HG02852 (cell line): ENCODE measurements at regions not wholly inside any gene's neighbourhood (a gene's known extent, or its start where the extent isn't known, plus 50 kb on each side); places are given as distances from the start of the nearest gene placed in this dataset.
A peak's percentile ranks its signal among the peaks of the same experiment; 100 is the strongest.
"Not testable (repeated sequence)": the region's sequence is repeated elsewhere in the genome, so short reads cannot be mapped to it uniquely, and the experiment has no call there.

Experiments
- ATAC-seq: cut with Tn5 transposase; IDR thresholded peaks from one replicate; pipeline ENCODE4 v1.9.1; 2021; ENCODE audit warnings: mild to moderate bottlenecking, moderate library complexity; ENCODE audit not compliant: unreplicated experiment

- ATAC-seq, result no peak
Measured at GRCh38 chr3:88775026-88775690, 332.3 kb upstream of the EPHA3 start.

GRCh38 chr3:88779482-88779881 lies 327.9 kb upstream of the EPHA3 start:
- no peak for ATAC-seq

GRCh38 chr3:88784925-88785324 lies 322.5 kb upstream of the EPHA3 start:
- no peak for ATAC-seq

GRCh38 chr3:88785841-88786240 lies 321.6 kb upstream of the EPHA3 start:
- ATAC-seq, result no peak

- ATAC-seq, result no peak
Measured at GRCh38 chr3:88795503-88795902, 311.9 kb upstream of the EPHA3 start.

GRCh38 chr3:88807491-88808105 lies 299.8 kb upstream of the EPHA3 start:
- ATAC-seq, result no peak

- ATAC-seq, result no peak
Measured at GRCh38 chr3:88809993-88810392, 297.4 kb upstream of the EPHA3 start.

- ATAC-seq, result no peak
Measured at GRCh38 chr3:88810455-88810854, 297.0 kb upstream of the EPHA3 start.

- ATAC-seq, result no peak
Measured at GRCh38 chr3:88811096-88811495, 296.3 kb upstream of the EPHA3 start.

- no peak for ATAC-seq
Measured at GRCh38 chr3:88812576-88812975, 294.8 kb upstream of the EPHA3 start.

GRCh38 chr3:88816445-88816844 lies 291.0 kb upstream of the EPHA3 start:
- no peak for ATAC-seq

GRCh38 chr3:88824666-88825564 lies 282.5 kb upstream of the EPHA3 start:
- no peak for ATAC-seq

- no peak for ATAC-seq
Measured at GRCh38 chr3:88828466-88828865, 279.0 kb upstream of the EPHA3 start.

- ATAC-seq, result no peak
Measured at GRCh38 chr3:88852606-88853005, 254.8 kb upstream of the EPHA3 start.

GRCh38 chr3:88863196-88863595 lies 244.2 kb upstream of the EPHA3 start:
- ATAC-seq, result no peak

GRCh38 chr3:88876724-88877123 lies 230.7 kb upstream of the EPHA3 start:
- ATAC-seq, result no peak

GRCh38 chr3:88879905-88880304 lies 227.5 kb upstream of the EPHA3 start:
- no peak for ATAC-seq

- peak; percentile 77 for ATAC-seq
Measured at GRCh38 chr3:88882121-88882520, 225.3 kb upstream of the EPHA3 start.

- ATAC-seq, result not testable (repeated sequence)
Measured at GRCh38 chr3:88886624-88887023, 220.8 kb upstream of the EPHA3 start.

GRCh38 chr3:88896026-88896425 lies 211.4 kb upstream of the EPHA3 start:
- no peak for ATAC-seq

GRCh38 chr3:88912294-88912877 lies 195.0 kb upstream of the EPHA3 start:
- no peak for ATAC-seq
